ENCODE measurements at regions not wholly inside any gene's neighbourhood (a gene's known extent, or its start where the extent isn't known, plus 50 kb on each side); places are given as distances from the start of the nearest gene placed in this dataset.
"Not testable (repeated sequence)": the region's sequence is repeated elsewhere in the genome, so short reads cannot be mapped to it uniquely, and the experiment has no call there.

DNA sequence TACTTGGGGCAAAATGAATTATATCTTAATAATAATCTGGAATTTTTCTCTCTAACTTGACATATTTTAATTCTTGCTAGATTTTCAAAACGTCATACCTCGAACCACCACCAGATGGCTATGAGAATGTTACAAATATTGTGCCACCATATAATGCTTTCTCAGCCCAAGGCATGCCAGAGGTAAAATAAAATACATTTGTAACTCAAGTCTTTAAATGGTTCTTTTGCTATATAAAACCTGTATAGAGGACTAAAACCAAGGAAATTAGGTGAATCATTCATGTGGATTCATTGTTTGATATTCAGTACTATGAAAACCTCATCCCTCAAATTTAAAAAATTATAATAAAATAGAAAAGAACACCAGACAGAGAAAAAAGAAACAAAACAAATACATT is 72.2 kb upstream of the XKR3 start:
- H3K36me3 ChIP-seq (replicated peaks in 1 of 2; ENCODE audit: control insufficient read depth in 1 of 2, insufficient read depth in 2 of 2, low read length in 2 of 2); CTCF ChIA-PET (ENCODE audit: low intra/inter-chr PET ratio, low total read pairs); H3K9me3 ChIP-seq (ENCODE audit: low read length): not testable (repeated sequence)

GRCh38 chr22:16891892-16892291 is 66.7 kb upstream of the XKR3 start:
- H3K4me3 ChIP-seq (replicated peaks in 1 of 3; ENCODE audit: insufficient read depth in 1 of 3, low read depth in 2 of 3, low read length in 3 of 3); H3K79me2 ChIP-seq (ENCODE audit: insufficient read depth, low read length); ATAC-seq; H3K4me1 ChIP-seq (ENCODE audit: insufficient read depth, low read length); FAIRE-seq; H3K4me2 ChIP-seq (ENCODE audit: low read depth, low read length); H3K27ac ChIP-seq (ENCODE audit: extremely low read length, insufficient read depth, low read length); H3K9ac ChIP-seq (ENCODE audit: insufficient read depth, low read depth, low read length); H3K9me3 ChIP-seq (ENCODE audit: low read length); POLR2A ChIA-PET; H2AFZ ChIP-seq (ENCODE audit: low read length); in situ Hi-C loops (cut with HindIII; ENCODE audit: extremely low pct_ligation_motif_present, low pct_unique_long_range_greater_than_20kb); DNase-seq (ENCODE audit: low spot score); BruUV-seq (replicated peaks); H4K20me1 ChIP-seq (ENCODE audit: insufficient read depth, low read length); H3K27me3 ChIP-seq (ENCODE audit: control insufficient read depth in 1 of 2, insufficient read depth in 2 of 2, low read length in 2 of 2); H3K36me3 ChIP-seq (replicated peaks in 1 of 2; ENCODE audit: control insufficient read depth in 1 of 2, insufficient read depth in 2 of 2, low read length in 2 of 2): not testable (repeated sequence)
- WGBS (ENCODE audit: low lambda C conversion rate), result 2% methylated on average over 4 of the region's 4 CpGs
- intact Hi-C loops (cut with micrococcal nuclease; ENCODE audit: unreplicated experiment), result loop anchor here (5.0 kb wide), 1 partner anchor 120 kb away; no protein-coding TSS in a partner anchor
- CTCF ChIA-PET (ENCODE audit: low intra/inter-chr PET ratio, low total read pairs), result interaction anchor here (1.1 kb wide), 1 partner anchor 117 kb away, joined by 8 read pairs; no protein-coding TSS in a partner anchor
- TF ChIP-seq, protein P1, sequence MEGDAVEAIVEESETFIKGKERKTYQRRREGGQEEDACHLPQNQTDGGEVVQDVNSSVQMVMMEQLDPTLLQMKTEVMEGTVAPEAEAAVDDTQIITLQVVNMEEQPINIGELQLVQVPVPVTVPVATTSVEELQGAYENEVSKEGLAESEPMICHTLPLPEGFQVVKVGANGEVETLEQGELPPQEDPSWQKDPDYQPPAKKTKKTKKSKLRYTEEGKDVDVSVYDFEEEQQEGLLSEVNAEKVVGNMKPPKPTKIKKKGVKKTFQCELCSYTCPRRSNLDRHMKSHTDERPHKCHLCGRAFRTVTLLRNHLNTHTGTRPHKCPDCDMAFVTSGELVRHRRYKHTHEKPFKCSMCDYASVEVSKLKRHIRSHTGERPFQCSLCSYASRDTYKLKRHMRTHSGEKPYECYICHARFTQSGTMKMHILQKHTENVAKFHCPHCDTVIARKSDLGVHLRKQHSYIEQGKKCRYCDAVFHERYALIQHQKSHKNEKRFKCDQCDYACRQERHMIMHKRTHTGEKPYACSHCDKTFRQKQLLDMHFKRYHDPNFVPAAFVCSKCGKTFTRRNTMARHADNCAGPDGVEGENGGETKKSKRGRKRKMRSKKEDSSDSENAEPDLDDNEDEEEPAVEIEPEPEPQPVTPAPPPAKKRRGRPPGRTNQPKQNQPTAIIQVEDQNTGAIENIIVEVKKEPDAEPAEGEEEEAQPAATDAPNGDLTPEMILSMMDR (CRISPR knock-in tag; IDR thresholded peaks at IDR 0.05), result peak; percentile 21; the same call in 1 of the 2 replicates
- peak; percentile 42 for TF ChIP-seq STAG1 (CRISPR knock-in tag; IDR thresholded peaks at IDR 0.05)

More for the DNA sequence above, 72.2 kb upstream of the XKR3 start:
- H4K20me1 ChIP-seq (ENCODE audit: insufficient read depth, low read length); ATAC-seq; H3K4me1 ChIP-seq (ENCODE audit: insufficient read depth, low read length); H3K27me3 ChIP-seq (ENCODE audit: control insufficient read depth in 1 of 2, insufficient read depth in 2 of 2, low read length in 2 of 2); H3K4me2 ChIP-seq (ENCODE audit: low read depth, low read length); H2AFZ ChIP-seq (ENCODE audit: low read length); H3K4me3 ChIP-seq (replicated peaks in 1 of 3; ENCODE audit: insufficient read depth in 1 of 3, low read depth in 2 of 3, low read length in 3 of 3); H3K9ac ChIP-seq (ENCODE audit: insufficient read depth, low read depth, low read length); DNase-seq (ENCODE audit: low spot score); in situ Hi-C loops (cut with HindIII; ENCODE audit: extremely low pct_ligation_motif_present, low pct_unique_long_range_greater_than_20kb); intact Hi-C loops (cut with micrococcal nuclease; ENCODE audit: unreplicated experiment); FAIRE-seq; H3K27ac ChIP-seq (ENCODE audit: extremely low read length, insufficient read depth, low read length); H3K79me2 ChIP-seq (ENCODE audit: insufficient read depth, low read length); POLR2A ChIA-PET; BruUV-seq (replicated peaks): not testable (repeated sequence)
- 0% methylated on average over 2 of the region's 2 CpGs for WGBS (ENCODE audit: low lambda C conversion rate)

DNA sequence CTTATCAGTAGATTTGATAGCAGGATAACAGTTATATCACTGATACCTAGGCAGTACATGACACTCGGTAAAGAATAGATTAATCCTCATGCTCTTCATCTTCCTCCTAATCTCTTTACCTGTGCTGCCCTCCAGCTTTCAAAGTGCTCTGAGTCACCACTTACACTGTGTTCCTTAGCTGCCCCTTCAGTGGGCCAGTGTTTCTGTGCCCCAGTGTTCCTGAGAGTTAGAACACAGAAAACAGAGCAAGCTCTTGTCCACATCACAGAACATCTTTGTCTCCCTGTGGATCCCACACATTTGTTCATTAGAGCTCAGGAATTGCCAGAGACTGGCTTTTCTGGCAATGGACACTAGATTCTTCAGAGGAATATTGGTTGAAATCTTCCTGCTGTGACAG is 51.1 kb upstream of the XKR3 start:
- WGBS (ENCODE audit: low lambda C conversion rate), result 25% methylated on average over 1 of the region's 1 CpG
- H3K4me3 ChIP-seq (replicated peaks in 1 of 3; ENCODE audit: insufficient read depth in 1 of 3, low read depth in 2 of 3, low read length in 3 of 3); in situ Hi-C loops (cut with HindIII; ENCODE audit: extremely low pct_ligation_motif_present, low pct_unique_long_range_greater_than_20kb); ATAC-seq; H4K20me1 ChIP-seq (ENCODE audit: insufficient read depth, low read length); DNase-seq (ENCODE audit: low spot score); H3K9ac ChIP-seq (ENCODE audit: insufficient read depth, low read depth, low read length); H3K9me3 ChIP-seq (ENCODE audit: low read length); H3K36me3 ChIP-seq (replicated peaks in 1 of 2; ENCODE audit: control insufficient read depth in 1 of 2, insufficient read depth in 2 of 2, low read length in 2 of 2); H3K27ac ChIP-seq (ENCODE audit: extremely low read length, insufficient read depth, low read length); intact Hi-C loops (cut with micrococcal nuclease; ENCODE audit: unreplicated experiment); CTCF ChIA-PET (ENCODE audit: low intra/inter-chr PET ratio, low total read pairs); H3K4me1 ChIP-seq (ENCODE audit: insufficient read depth, low read length); POLR2A ChIA-PET; FAIRE-seq; BruUV-seq (replicated peaks); H3K4me2 ChIP-seq (ENCODE audit: low read depth, low read length); H3K27me3 ChIP-seq (ENCODE audit: control insufficient read depth in 1 of 2, insufficient read depth in 2 of 2, low read length in 2 of 2); H2AFZ ChIP-seq (ENCODE audit: low read length); H3K79me2 ChIP-seq (ENCODE audit: insufficient read depth, low read length): not testable (repeated sequence)
